K562 (cell line): ENCODE measurements at regions not wholly inside any gene's neighbourhood (a gene's known extent, or its start where the extent isn't known, plus 50 kb on each side); places are given as distances from the start of the nearest gene placed in this dataset.

ENCODE experiments used
- ATAC-seq: fragments of 200-7000 bp; cut with Tn5 transposase; 3 replicates; pipeline ENCODE4 v1.9.1; 2020; ENCODE audit warnings: moderate library complexity
- BruUV-seq: library from RNA; stranded (reverse); fragments of 400-500 nt; replicated peaks from 2 replicates; lab custom pipeline; 2021; lab: Mats Ljungman, UMichigan
- CTCF ChIA-PET: fragments of 300-600 bp; formaldehyde crosslinking; extraction: SDS; loops from one replicate; lab custom pipeline; 2021; ENCODE audit warnings: low intra/inter-chr PET ratio; lab: Yijun Ruan, JAX
- POLR2A ChIA-PET: fragments of 300-600, 350-650 bp; sonication (Branson Sonifier 250); formaldehyde crosslinking; extraction: SDS; loops from one replicate; lab custom pipeline; 2021; ENCODE audit warnings: antibody characterized with exemption, inconsistent platforms; lab: Yijun Ruan, JAX
- DNase-seq, 4 experiments: peaks; one replicate each; pipeline versions ENCODE4 v3.0.0 to v3.0.0-alpha.2; 2011 to 2018; ENCODE audit warnings: low spot score in 3 of 4, mixed read lengths in 3 of 4; ENCODE audit errors: extremely low read depth in 1 of 4
- FAIRE-seq: peaks from 2 replicates; lab custom pipeline; 2011; peaks lifted over from hg19 to GRCh38; lab: Jason Lieb, UNC
- H2AFZ ChIP-seq: 2 replicates; pipeline ENCODE4 v1.6.0; 2011; ENCODE audit warnings: low read depth, low read length, control low read depth, inconsistent platforms
- H3K27ac ChIP-seq: fragments of 200-600 bp; 3 replicates; pipeline ENCODE4 v1.8.0; 2011; ENCODE audit warnings: low read depth, mild to moderate bottlenecking, control low read depth, inconsistent platforms, low read length, moderate library complexity, mixed read lengths; ENCODE audit errors: extremely low read depth
- H3K27me3 ChIP-seq, 2 experiments: fragments of 300-600 bp in 1 of 2; 2 replicates in 1 of 2; 3 replicates in 1 of 2; pipeline versions ENCODE4 v1.6.0 to v1.8.0; 2011; ENCODE audit warnings: inconsistent platforms in 2 of 2, low read length in 2 of 2, mild to moderate bottlenecking in 1 of 2, mixed read lengths in 1 of 2, moderate library complexity in 1 of 2; ENCODE audit not compliant: control insufficient read depth in 2 of 2, insufficient read depth in 2 of 2
- H3K36me3 ChIP-seq: fragments of 300-600 bp; 3 replicates; pipeline ENCODE4 v1.8.0; 2011; ENCODE audit warnings: mild to moderate bottlenecking, low read length, inconsistent platforms; ENCODE audit not compliant: control insufficient read depth, insufficient read depth
- H3K4me1 ChIP-seq, 2 experiments: fragments of 200-600 bp in 1 of 2; replicated peaks in 1 of 2; 2 replicates in 1 of 2; 3 replicates in 1 of 2; pipeline versions ENCODE4 v1.5.1 to v1.8.0; 2011; ENCODE audit warnings: inconsistent platforms in 2 of 2, low read length in 2 of 2, mild to moderate bottlenecking in 1 of 2, mixed read lengths in 1 of 2, moderate library complexity in 1 of 2; ENCODE audit not compliant: control insufficient read depth in 2 of 2, insufficient read depth in 2 of 2
- H3K4me2 ChIP-seq: 2 replicates; pipeline ENCODE4 v1.6.1; 2011; ENCODE audit warnings: low read length, control low read depth, inconsistent platforms, mixed read lengths; ENCODE audit not compliant: insufficient read depth
- H3K4me3 ChIP-seq: fragments of 200-600 bp; sonication (generic), shearing (Covaris generic); 2 replicates; pipeline ENCODE4 v1.5.1; 2016; ENCODE audit warnings: control low read depth, inconsistent platforms
- H3K79me2 ChIP-seq: fragments of 200-600 bp; 3 replicates; pipeline ENCODE4 v1.8.0; 2011; ENCODE audit warnings: low read length, inconsistent platforms; ENCODE audit not compliant: control insufficient read depth, insufficient read depth
- H3K9ac ChIP-seq, 2 experiments: 2 replicates each; pipeline versions ENCODE4 v1.6.0 to v1.6.1; 2011; ENCODE audit warnings: low read depth in 2 of 2, low read length in 2 of 2, control low read depth in 1 of 2, inconsistent platforms in 1 of 2, mild to moderate bottlenecking in 1 of 2, mixed read lengths in 1 of 2; ENCODE audit not compliant: insufficient read depth in 1 of 2
- H3K9me1 ChIP-seq: one replicate; pipeline ENCODE4 v1.6.0; 2011; ENCODE audit warnings: inconsistent platforms, mild to moderate bottlenecking, low read length, moderate library complexity; ENCODE audit not compliant: control insufficient read depth, insufficient read depth
- H3K9me3 ChIP-seq: replicated peaks from 2 replicates; pipeline ENCODE4 v1.5.1; 2011; ENCODE audit warnings: low read depth, low read length, inconsistent platforms; ENCODE audit not compliant: control insufficient read depth, insufficient read depth
- H4K20me1 ChIP-seq: replicated peaks from 2 replicates; pipeline ENCODE4 v1.6.1; 2011; ENCODE audit warnings: low read length, inconsistent platforms, mixed read lengths; ENCODE audit not compliant: control insufficient read depth, insufficient read depth
- FOXA3 ChIP-seq, 2 experiments: fragments of 450-650 bp in 1 of 2; sonication (generic) in 1 of 2; formaldehyde crosslinking; IDR thresholded peaks in 1 of 2; conservative IDR thresholded peaks in 1 of 2; 2 replicates each; pipeline versions ENCODE4 v1.4.0 to v1.8.0; 2020 to 2022; ENCODE audit warnings: mild to moderate bottlenecking in 2 of 2, missing genetic modification reagents in 1 of 2
- KAT7 ChIP-seq: sonication (generic); formaldehyde crosslinking; IDR thresholded peaks from 2 replicates; pipeline ENCODE4 v1.8.0; 2022; ENCODE audit warnings: missing genetic modification reagents, mild to moderate bottlenecking, borderline replicate concordance
- MAFG ChIP-seq: fragments of 450-650 bp; conservative IDR thresholded peaks from 2 replicates; pipeline ENCODE4 v1.6.1; 2016; ENCODE audit warnings: missing genetic modification characterization, missing compliant biosample characterization
- POLR2H ChIP-seq: IDR thresholded peaks from 2 replicates; pipeline ENCODE4 v1.6.1; 2016; ENCODE audit warnings: missing genetic modification characterization, low read depth, mild to moderate bottlenecking, control low read depth, missing compliant biosample characterization, moderate library complexity
- PRPF4 ChIP-seq: fragments of 200-400 bp; formaldehyde crosslinking; IDR thresholded peaks from one replicate; pipeline ENCODE4 v1.6.1; 2017; ENCODE audit warnings: low read length, low read depth, mild to moderate bottlenecking; ENCODE audit not compliant: insufficient read depth, poor library complexity, severe bottlenecking
- TARDBP ChIP-seq: fragments of 450-650 bp; IDR thresholded peaks from 2 replicates; pipeline ENCODE4 v1.6.1; 2016
- ZNF124 ChIP-seq: sonication (generic); formaldehyde crosslinking; IDR thresholded peaks from 2 replicates; pipeline ENCODE4 v1.8.1; 2022; ENCODE audit warnings: missing genetic modification reagents
- ZNF436 ChIP-seq: fragments of 250-450, 450-650 bp; sonication (Bioruptor Pico); formaldehyde crosslinking; IDR thresholded peaks from 2 replicates; pipeline ENCODE4 v1.7.0; 2020; ENCODE audit warnings: mild to moderate bottlenecking
- ZNF766 ChIP-seq: fragments of 200-800 bp; sonication (Bioruptor generic); conservative IDR thresholded peaks from 2 replicates; pipeline ENCODE4 v1.6.1; 2016; ENCODE audit warnings: missing genetic modification characterization, missing compliant biosample characterization
- ZSCAN32 ChIP-seq: fragments of 450-650 bp; formaldehyde crosslinking; IDR thresholded peaks from 2 replicates; pipeline ENCODE4 v1.4.0; 2020; ENCODE audit warnings: mild to moderate bottlenecking, moderate library complexity
- WGBS: fragments of 100-300 bp; shearing (Covaris generic); methylation state at CpG from one replicate; pipeline ENCODE4 v1.1.6; 2016; ENCODE audit warnings: low coverage, mixed read lengths; ENCODE audit not compliant: insufficient coverage; ENCODE audit errors: missing lambda C conversion rate; 5-methylcytosine and 5-hydroxymethylcytosine counted together
- in situ Hi-C: fragments of 300-500 bp; cut with MboI; formaldehyde crosslinking; loops from 4 replicates; pipeline ENCODE4 v1.15.0; 2018; ENCODE audit warnings: inconsistent platforms, mixed read lengths
- intact Hi-C: fragments of 100-400 bp; cut with micrococcal nuclease; formaldehyde crosslinking; loops from 2 replicates; pipeline ENCODE4 v1.14.2; 2022
- TF ChIP-seq, protein P1 (sequence below): fragments of 450-650 bp; IDR thresholded peaks from one replicate; pipeline ENCODE4 v1.6.1; 2018; ENCODE audit warnings: mild to moderate bottlenecking, moderate library complexity; ENCODE audit not compliant: partially characterized antibody
- TF ChIP-seq, protein P2 (sequence below): fragments of 250-450 bp; sonication (Bioruptor Pico); IDR thresholded peaks from 2 replicates; pipeline ENCODE4 v1.8.0; 2021; ENCODE audit warnings: mild to moderate bottlenecking, moderate library complexity
- TF ChIP-seq, protein P3 (sequence below): fragments of 250-450 bp; sonication (Bioruptor Pico); IDR thresholded peaks from 2 replicates; pipeline ENCODE4 v1.8.0; 2021; ENCODE audit warnings: moderate library complexity, mild to moderate bottlenecking, inconsistent platforms
- TF ChIP-seq, protein P4 (sequence below): fragments of 250-450 bp; sonication (Bioruptor Pico); IDR thresholded peaks from 2 replicates; pipeline ENCODE4 v1.4.0; 2020; ENCODE audit warnings: borderline replicate concordance

DNA sequence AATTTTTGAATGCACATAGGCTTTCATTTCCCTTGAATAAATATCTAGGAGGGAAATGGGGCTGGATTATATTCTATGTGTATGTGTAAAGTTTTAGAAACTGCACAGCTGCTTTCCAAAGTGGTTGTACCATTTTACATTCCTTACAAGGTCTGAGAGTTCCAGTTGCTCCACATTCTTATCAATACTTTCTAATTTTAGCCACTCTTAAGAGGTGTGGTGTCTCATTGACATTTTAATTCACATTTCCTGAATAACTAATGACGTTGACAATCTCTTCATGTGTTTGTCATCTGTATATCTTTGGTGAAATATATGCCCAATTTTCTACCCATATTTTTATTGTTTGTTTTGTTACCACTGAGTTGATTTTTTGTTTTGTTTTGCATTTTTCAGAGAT is 74.6 kb upstream of the VASH1 start:
- intact Hi-C loops = no loop called here
- Histone ChIP-seq H3K4me1 (no peaks in the 10 kb centered on the region), H3K27me3 (peaks cover 0 to 8% of the 10 kb centered on the region in 2 experiments; a peak in 2 of 5 replicates), H3K9me3 (no peaks in the 10 kb centered on the region), H4K20me1 (no peaks in the 10 kb centered on the region), H3K4me2 (no peak overlapping the region), H3K4me3 (no peak overlapping the region), H3K27ac (no peak overlapping the region), H3K9ac (no peak overlapping the region), H3K36me3 (no peaks in the 10 kb centered on the region), H3K79me2 (no peaks in the 10 kb centered on the region), H2AFZ (no peak overlapping the region), H3K9me1 (no peaks in the 10 kb centered on the region)
- no peak for ATAC-seq
- no TSS peak for BruUV-seq
- FAIRE-seq = no peak
- ChIA-PET POLR2A (no interaction called here), CTCF (no interaction called here)
- 0% methylated on average over 1 of the region's 1 CpG for WGBS
- DNase-seq = no peak
- in situ Hi-C loops = no loop called here
- TF ChIP-seq ZNF124 (CRISPR knock-in tag) (no peak), KAT7 (no peak), TARDBP (no peak), MAFG (tag) (no peak), PRPF4 (no peak), POLR2H (tag) (no peak), ZSCAN32 (CRISPR knock-in tag) (no peak), FOXA3 (CRISPR knock-in tag; conservative IDR thresholded peaks at IDR 0.05 in 1 of 2, IDR thresholded peaks at IDR 0.05 in 1 of 2) (no peak), ZNF766 (CRISPR knock-in tag) (no peak), ZNF436 (CRISPR knock-in tag) (no peak)
- TF ChIP-seq, protein P1, sequence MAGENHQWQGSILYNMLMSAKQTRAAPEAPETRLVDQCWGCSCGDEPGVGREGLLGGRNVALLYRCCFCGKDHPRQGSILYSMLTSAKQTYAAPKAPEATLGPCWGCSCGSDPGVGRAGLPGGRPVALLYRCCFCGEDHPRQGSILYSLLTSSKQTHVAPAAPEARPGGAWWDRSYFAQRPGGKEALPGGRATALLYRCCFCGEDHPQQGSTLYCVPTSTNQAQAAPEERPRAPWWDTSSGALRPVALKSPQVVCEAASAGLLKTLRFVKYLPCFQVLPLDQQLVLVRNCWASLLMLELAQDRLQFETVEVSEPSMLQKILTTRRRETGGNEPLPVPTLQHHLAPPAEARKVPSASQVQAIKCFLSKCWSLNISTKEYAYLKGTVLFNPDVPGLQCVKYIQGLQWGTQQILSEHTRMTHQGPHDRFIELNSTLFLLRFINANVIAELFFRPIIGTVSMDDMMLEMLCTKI = no peak
- TF ChIP-seq, protein P2, sequence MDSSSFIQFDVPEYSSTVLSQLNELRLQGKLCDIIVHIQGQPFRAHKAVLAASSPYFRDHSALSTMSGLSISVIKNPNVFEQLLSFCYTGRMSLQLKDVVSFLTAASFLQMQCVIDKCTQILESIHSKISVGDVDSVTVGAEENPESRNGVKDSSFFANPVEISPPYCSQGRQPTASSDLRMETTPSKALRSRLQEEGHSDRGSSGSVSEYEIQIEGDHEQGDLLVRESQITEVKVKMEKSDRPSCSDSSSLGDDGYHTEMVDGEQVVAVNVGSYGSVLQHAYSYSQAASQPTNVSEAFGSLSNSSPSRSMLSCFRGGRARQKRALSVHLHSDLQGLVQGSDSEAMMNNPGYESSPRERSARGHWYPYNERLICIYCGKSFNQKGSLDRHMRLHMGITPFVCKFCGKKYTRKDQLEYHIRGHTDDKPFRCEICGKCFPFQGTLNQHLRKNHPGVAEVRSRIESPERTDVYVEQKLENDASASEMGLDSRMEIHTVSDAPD (CRISPR knock-in tag) = no peak
- TF ChIP-seq, protein P3, sequence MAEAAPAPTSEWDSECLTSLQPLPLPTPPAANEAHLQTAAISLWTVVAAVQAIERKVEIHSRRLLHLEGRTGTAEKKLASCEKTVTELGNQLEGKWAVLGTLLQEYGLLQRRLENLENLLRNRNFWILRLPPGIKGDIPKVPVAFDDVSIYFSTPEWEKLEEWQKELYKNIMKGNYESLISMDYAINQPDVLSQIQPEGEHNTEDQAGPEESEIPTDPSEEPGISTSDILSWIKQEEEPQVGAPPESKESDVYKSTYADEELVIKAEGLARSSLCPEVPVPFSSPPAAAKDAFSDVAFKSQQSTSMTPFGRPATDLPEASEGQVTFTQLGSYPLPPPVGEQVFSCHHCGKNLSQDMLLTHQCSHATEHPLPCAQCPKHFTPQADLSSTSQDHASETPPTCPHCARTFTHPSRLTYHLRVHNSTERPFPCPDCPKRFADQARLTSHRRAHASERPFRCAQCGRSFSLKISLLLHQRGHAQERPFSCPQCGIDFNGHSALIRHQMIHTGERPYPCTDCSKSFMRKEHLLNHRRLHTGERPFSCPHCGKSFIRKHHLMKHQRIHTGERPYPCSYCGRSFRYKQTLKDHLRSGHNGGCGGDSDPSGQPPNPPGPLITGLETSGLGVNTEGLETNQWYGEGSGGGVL (CRISPR knock-in tag) = no peak
- TF ChIP-seq, protein P4, sequence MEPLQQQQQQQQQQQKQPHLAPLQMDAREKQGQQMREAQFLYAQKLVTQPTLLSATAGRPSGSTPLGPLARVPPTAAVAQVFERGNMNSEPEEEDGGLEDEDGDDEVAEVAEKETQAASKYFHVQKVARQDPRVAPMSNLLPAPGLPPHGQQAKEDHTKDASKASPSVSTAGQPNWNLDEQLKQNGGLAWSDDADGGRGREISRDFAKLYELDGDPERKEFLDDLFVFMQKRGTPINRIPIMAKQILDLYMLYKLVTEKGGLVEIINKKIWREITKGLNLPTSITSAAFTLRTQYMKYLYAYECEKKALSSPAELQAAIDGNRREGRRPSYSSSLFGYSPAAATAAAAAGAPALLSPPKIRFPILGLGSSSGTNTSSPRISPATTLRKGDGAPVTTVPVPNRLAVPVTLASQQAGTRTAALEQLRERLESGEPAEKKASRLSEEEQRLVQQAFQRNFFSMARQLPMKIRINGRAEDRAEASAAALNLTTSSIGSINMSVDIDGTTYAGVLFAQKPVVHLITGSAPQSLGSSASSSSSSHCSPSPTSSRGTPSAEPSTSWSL (CRISPR knock-in tag) = no peak
